HG02970 (cell line): ENCODE measurements at regions not wholly inside any gene's neighbourhood (a gene's known extent, or its start where the extent isn't known, plus 50 kb on each side); places are given as distances from the start of the nearest gene placed in this dataset.

Experiments used
- ATAC-seq: cut with Tn5 transposase; IDR thresholded peaks from one replicate; pipeline ENCODE4 v1.9.1; 2021; ENCODE audit warnings: mild to moderate bottlenecking, moderate library complexity, moderate number of reproducible peaks; ENCODE audit not compliant: unreplicated experiment, low FRiP score

GRCh38 chr6:170102582-170103481 is 188.0 kb downstream of the DLL1 start:
- ATAC-seq, result no peak

- ATAC-seq, result no peak
Observed at GRCh38 chr6:170102038-170102437, 188.8 kb downstream of the DLL1 start.

GRCh38 chr6:170101281-170102035 is 189.4 kb downstream of the DLL1 start:
- no peak for ATAC-seq

- ATAC-seq, result no peak
Observed at GRCh38 chr6:170100046-170100445, 190.8 kb downstream of the DLL1 start.

- ATAC-seq, result no peak
Observed at GRCh38 chr6:170099387-170099786, 191.5 kb downstream of the DLL1 start.

GRCh38 chr6:170098428-170099170 is 192.3 kb downstream of the DLL1 start:
- no peak for ATAC-seq

GRCh38 chr6:170097505-170098427 is 193.1 kb downstream of the DLL1 start:
- ATAC-seq, result no peak

GRCh38 chr6:170096803-170097504 is 193.9 kb downstream of the DLL1 start:
- no peak for ATAC-seq

- ATAC-seq, result no peak
Observed at GRCh38 chr6:170096191-170096802, 194.6 kb downstream of the DLL1 start.

- ATAC-seq, result no peak
Observed at GRCh38 chr6:170095273-170095981, 195.5 kb downstream of the DLL1 start.

GRCh38 chr6:170094686-170095272 is 196.1 kb downstream of the DLL1 start:
- ATAC-seq, result no peak

GRCh38 chr6:170093658-170094596 is 197.0 kb downstream of the DLL1 start:
- ATAC-seq, result no peak

GRCh38 chr6:170093276-170093657 is 197.6 kb downstream of the DLL1 start:
- no peak for ATAC-seq

- ATAC-seq, result no peak
Observed at GRCh38 chr6:170092826-170093225, 198.1 kb downstream of the DLL1 start.

- no peak for ATAC-seq
Observed at GRCh38 chr6:170091639-170092579, 199.0 kb downstream of the DLL1 start.
